ENCODE measurements at regions not wholly inside any gene's neighbourhood (a gene's known extent, or its start where the extent isn't known, plus 50 kb on each side); places are given as distances from the start of the nearest gene placed in this dataset.

DNA sequence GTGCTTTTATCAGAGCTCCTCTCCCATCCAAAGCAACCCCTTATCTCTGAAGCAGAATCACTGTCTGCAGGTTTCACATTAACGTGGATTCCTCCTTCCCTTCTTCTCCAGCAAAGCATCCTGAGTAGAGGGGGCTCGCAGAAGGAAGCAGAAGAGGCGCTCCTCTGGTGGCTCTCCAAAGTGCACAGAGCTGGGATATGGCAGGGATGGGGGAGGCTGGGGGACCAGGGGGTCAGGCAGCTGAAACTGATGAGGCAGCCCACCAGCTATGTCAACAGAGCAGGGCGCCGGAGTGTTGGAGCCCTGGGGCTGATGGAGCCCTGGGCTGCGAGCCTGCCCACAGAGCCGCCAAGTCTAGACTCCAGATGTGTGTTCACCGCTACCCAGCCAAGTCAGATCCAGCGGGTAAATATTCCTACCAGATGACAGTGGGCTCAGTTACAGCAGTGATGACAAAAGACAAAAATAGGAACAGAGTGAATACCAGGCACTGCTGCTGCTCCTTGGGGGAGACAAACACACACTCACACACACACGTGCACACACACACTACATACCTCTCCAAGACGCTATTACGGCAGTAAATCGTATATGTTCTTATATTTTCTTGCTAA lies 678.3 kb upstream of the ID2 start (continued):
- TF ChIP-seq, protein P1, sequence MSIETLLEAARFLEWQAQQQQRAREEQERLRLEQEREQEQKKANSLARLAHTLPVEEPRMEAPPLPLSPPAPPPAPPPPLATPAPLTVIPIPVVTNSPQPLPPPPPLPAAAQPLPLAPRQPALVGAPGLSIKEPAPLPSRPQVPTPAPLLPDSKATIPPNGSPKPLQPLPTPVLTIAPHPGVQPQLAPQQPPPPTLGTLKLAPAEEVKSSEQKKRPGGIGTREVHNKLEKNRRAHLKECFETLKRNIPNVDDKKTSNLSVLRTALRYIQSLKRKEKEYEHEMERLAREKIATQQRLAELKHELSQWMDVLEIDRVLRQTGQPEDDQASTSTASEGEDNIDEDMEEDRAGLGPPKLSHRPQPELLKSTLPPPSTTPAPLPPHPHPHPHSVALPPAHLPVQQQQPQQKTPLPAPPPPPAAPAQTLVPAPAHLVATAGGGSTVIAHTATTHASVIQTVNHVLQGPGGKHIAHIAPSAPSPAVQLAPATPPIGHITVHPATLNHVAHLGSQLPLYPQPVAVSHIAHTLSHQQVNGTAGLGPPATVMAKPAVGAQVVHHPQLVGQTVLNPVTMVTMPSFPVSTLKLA (conservative IDR thresholded peaks at IDR 0.05), result 0 out of 4 replicates have a peak, but pooled peaks of 1 of the 2 experiments have one; percentile 3
- TF ChIP-seq, protein P2, sequence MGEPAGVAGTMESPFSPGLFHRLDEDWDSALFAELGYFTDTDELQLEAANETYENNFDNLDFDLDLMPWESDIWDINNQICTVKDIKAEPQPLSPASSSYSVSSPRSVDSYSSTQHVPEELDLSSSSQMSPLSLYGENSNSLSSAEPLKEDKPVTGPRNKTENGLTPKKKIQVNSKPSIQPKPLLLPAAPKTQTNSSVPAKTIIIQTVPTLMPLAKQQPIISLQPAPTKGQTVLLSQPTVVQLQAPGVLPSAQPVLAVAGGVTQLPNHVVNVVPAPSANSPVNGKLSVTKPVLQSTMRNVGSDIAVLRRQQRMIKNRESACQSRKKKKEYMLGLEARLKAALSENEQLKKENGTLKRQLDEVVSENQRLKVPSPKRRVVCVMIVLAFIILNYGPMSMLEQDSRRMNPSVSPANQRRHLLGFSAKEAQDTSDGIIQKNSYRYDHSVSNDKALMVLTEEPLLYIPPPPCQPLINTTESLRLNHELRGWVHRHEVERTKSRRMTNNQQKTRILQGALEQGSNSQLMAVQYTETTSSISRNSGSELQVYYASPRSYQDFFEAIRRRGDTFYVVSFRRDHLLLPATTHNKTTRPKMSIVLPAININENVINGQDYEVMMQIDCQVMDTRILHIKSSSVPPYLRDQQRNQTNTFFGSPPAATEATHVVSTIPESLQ (CRISPR knock-in tag; IDR thresholded peaks at IDR 0.05), result no peak
- TF ChIP-seq ELF1 (tag; IDR thresholded peaks at IDR 0.05), result no peak
- no peak for TF ChIP-seq ILK (tag; IDR thresholded peaks at IDR 0.05; ENCODE audit: borderline replicate concordance, low read depth)

DNA sequence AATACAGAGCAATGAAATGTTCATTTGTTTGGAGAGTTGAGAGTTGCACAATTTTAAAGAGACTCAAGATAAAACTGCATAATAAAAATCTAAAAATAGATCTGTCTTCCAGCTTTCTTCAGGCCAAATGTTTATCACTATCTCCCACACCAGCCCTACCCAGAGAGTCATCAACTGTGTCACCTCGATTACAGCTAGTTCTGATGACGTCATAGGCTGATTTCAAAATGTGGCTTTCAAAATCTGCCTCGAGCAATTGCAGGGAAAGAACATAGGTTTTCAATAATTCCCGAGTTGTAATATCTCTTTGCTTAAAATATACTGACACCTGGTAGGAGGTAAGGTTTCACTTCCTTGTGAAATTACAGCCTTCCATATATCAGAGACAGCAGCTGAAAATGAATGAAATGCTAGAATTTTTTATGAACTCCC lies 677.6 kb upstream of the ID2 start:
- Histone ChIP-seq H3K36me3 (ENCODE audit: control insufficient read depth, insufficient read depth, low read length) (no peaks in the 10 kb centered on the region), H3K4me2 (ENCODE audit: insufficient read depth, low read length) (peak overlapping the region; percentile 72; the same call in 1 of the 2 replicates), H4K20me1 (replicated peaks; ENCODE audit: control insufficient read depth, insufficient read depth, low read length) (no peaks in the 10 kb centered on the region), H3K79me2 (ENCODE audit: control insufficient read depth, insufficient read depth, low read length) (no peaks in the 10 kb centered on the region), H3K9me1 (ENCODE audit: control insufficient read depth, insufficient read depth, low read length) (no peaks in the 10 kb centered on the region), H2AFZ (ENCODE audit: low read depth, low read length) (peak overlapping the region; percentile 61), H3K4me1 (replicated peaks in 1 of 2; ENCODE audit: control insufficient read depth in 2 of 2, insufficient read depth in 2 of 2, low read length in 2 of 2) (peaks cover 9 to 22% of the 10 kb centered on the region in 2 experiments; a peak in 4 of 5 replicates), H3K9me3 (replicated peaks; ENCODE audit: control insufficient read depth, insufficient read depth, low read depth, low read length) (no peaks in the 10 kb centered on the region), H3K27ac (ENCODE audit: extremely low read depth, low read depth, low read length) (peak overlapping the region; percentile 58), H3K27me3 (ENCODE audit: control insufficient read depth in 2 of 2, insufficient read depth in 2 of 2, low read length in 2 of 2) (no peaks in the 10 kb centered on the region), H3K9ac (ENCODE audit: insufficient read depth in 1 of 2, low read depth in 2 of 2, low read length in 2 of 2) (peak overlapping the region in 1 of 2 experiments; percentile 42; a peak in 2 of 4 replicates), H3K4me3 (no peak overlapping the region)
- in situ Hi-C loops (cut with MboI) (loop anchor here (25.0 kb wide), 1 partner anchor 683 kb away; the partner anchor contains the start of gene ID2), intact Hi-C loops (cut with micrococcal nuclease) (loop anchor here (5.0 kb wide), 1 partner anchor 678 kb away; the partner anchor contains the start of gene ID2)
- ChIA-PET CTCF (ENCODE audit: low intra/inter-chr PET ratio) (no interaction called here), POLR2A (interaction anchor here (0.6 kb wide), 1 partner anchor 241 kb away, joined by 4 read pairs; no protein-coding TSS in a partner anchor)
- DNase-seq (ENCODE audit: extremely low read depth in 1 of 4, low spot score in 3 of 4) (peak; percentile 80 to 93 (median 86)), ATAC-seq (peak; percentile 82), FAIRE-seq (peak; percentile 90)
- no TSS peak for BruUV-seq (replicated peaks)
- WGBS (ENCODE audit: insufficient coverage, low coverage, missing lambda C conversion rate), result 2% methylated on average over 4 of the region's 4 CpGs
- TF ChIP-seq SIRT6 (IDR thresholded peaks at IDR 0.05; ENCODE audit: low read depth, low read length) (no peak), ZNF444 (CRISPR knock-in tag; IDR thresholded peaks at IDR 0.05) (no peak), MCM5 (IDR thresholded peaks at IDR 0.05; ENCODE audit: low read depth) (no peak), ZNF830 (CRISPR knock-in tag; IDR thresholded peaks at IDR 0.05) (no peak), THRAP3 (IDR thresholded peaks at IDR 0.05; ENCODE audit: borderline replicate concordance) (no peak), MYBL2 (IDR thresholded peaks at IDR 0.05; ENCODE audit: low read depth) (peak; percentile 49; the same call in 1 of the 2 replicates), MYBL2 (CRISPR knock-in tag; IDR thresholded peaks at IDR 0.05; ENCODE audit: borderline replicate concordance) (no peak)
- TF ChIP-seq, protein P3, sequence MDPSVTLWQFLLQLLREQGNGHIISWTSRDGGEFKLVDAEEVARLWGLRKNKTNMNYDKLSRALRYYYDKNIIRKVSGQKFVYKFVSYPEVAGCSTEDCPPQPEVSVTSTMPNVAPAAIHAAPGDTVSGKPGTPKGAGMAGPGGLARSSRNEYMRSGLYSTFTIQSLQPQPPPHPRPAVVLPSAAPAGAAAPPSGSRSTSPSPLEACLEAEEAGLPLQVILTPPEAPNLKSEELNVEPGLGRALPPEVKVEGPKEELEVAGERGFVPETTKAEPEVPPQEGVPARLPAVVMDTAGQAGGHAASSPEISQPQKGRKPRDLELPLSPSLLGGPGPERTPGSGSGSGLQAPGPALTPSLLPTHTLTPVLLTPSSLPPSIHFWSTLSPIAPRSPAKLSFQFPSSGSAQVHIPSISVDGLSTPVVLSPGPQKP (CRISPR knock-in tag; IDR thresholded peaks at IDR 0.05), result no peak

All from K562 (cell line).